Mesendoderm (in vitro differentiated cells): ENCODE measurements at regions not wholly inside any gene's neighbourhood (a gene's known extent, or its start where the extent isn't known, plus 50 kb on each side); places are given as distances from the start of the nearest gene placed in this dataset.

Source experiments
- DNase-seq: peaks from one replicate; pipeline ENCODE4 v3.0.0; 2013
- H2AK5ac ChIP-seq: 2 replicates; pipeline ENCODE4 v1.6.1; 2013; ENCODE audit warnings: low read length, inconsistent platforms
- H2BK120ac ChIP-seq: 2 replicates; pipeline ENCODE4 v1.6.1; 2013; ENCODE audit warnings: low read depth, mild to moderate bottlenecking, low read length, moderate library complexity, mixed read lengths
- H2BK15ac ChIP-seq: replicated peaks from 2 replicates; pipeline ENCODE4 v1.6.1; 2013; ENCODE audit warnings: low read depth, mild to moderate bottlenecking, moderate library complexity
- H2BK5ac ChIP-seq: 2 replicates; pipeline ENCODE4 v1.6.1; 2013; ENCODE audit warnings: low read length, inconsistent platforms
- H3K18ac ChIP-seq: 2 replicates; pipeline ENCODE4 v1.6.1; 2013; ENCODE audit warnings: mild to moderate bottlenecking, low read length, mixed read lengths
- H3K23ac ChIP-seq: one replicate; pipeline ENCODE4 v1.6.1; 2013; ENCODE audit warnings: low read length
- H3K27ac ChIP-seq: 2 replicates; pipeline ENCODE4 v1.5.1; 2013; ENCODE audit warnings: low read depth, mild to moderate bottlenecking, inconsistent platforms, low read length, moderate library complexity
- H3K27me3 ChIP-seq: 2 replicates; pipeline ENCODE4 v1.6.1; 2013; ENCODE audit warnings: low read length, control low read depth, mild to moderate bottlenecking, inconsistent platforms; ENCODE audit not compliant: insufficient read depth, poor library complexity
- H3K36me3 ChIP-seq: 2 replicates; pipeline ENCODE4 v1.6.1; 2013; ENCODE audit warnings: low read length, inconsistent platforms; ENCODE audit not compliant: control insufficient read depth, insufficient read depth
- H3K4ac ChIP-seq: one replicate; pipeline ENCODE4 v1.6.1; 2013; ENCODE audit warnings: low read depth, mild to moderate bottlenecking, low read length, moderate library complexity
- H3K4me1 ChIP-seq: 2 replicates; pipeline ENCODE4 v1.6.1; 2013; ENCODE audit warnings: low read depth, low read length, inconsistent platforms; ENCODE audit not compliant: control insufficient read depth
- H3K4me2 ChIP-seq: 2 replicates; pipeline ENCODE4 v1.6.1; 2013; ENCODE audit warnings: low read length
- H3K4me3 ChIP-seq: 2 replicates; pipeline ENCODE4 v1.5.1; 2013; ENCODE audit warnings: mild to moderate bottlenecking, low read length
- H3K56ac ChIP-seq: one replicate; pipeline ENCODE4 v1.6.1; 2013; ENCODE audit warnings: low read length
- H3K79me1 ChIP-seq: 2 replicates; pipeline ENCODE4 v1.6.1; 2013; ENCODE audit warnings: low read length, inconsistent platforms
- H3K79me2 ChIP-seq: 2 replicates; pipeline ENCODE4 v1.6.1; 2013; ENCODE audit warnings: mild to moderate bottlenecking, low read length; ENCODE audit not compliant: control insufficient read depth, insufficient read depth
- H3K9ac ChIP-seq: 2 replicates; pipeline ENCODE4 v1.6.1; 2013; ENCODE audit warnings: low read length, inconsistent platforms
- H4K5ac ChIP-seq: one replicate; pipeline ENCODE4 v1.6.1; 2013; ENCODE audit warnings: low read length
- H4K8ac ChIP-seq: one replicate; pipeline ENCODE4 v1.6.1; 2013; ENCODE audit warnings: low read depth, mild to moderate bottlenecking, control low read depth, low read length, moderate library complexity
- WGBS: extraction: QIAGEN DNeasy Blood & Tissue Kit; methylation state at CpG from one replicate; pipeline ENCODE4 v1.1.7; 2013; ENCODE audit warnings: low lambda C conversion rate, missing lambda C conversion rate; ENCODE audit not compliant: insufficient coverage; ENCODE audit errors: extremely low coverage; 5-methylcytosine and 5-hydroxymethylcytosine counted together

GRCh38 chr5:2111569-2112105 lies 228.9 kb upstream of the IRX4 start:
- Histone ChIP-seq H2BK120ac (no peak overlapping the region), H3K23ac (no peak overlapping the region), H3K4me2 (no peak overlapping the region), H3K36me3 (no peaks in the 10 kb centered on the region), H3K27me3 (no peaks in the 10 kb centered on the region), H4K8ac (no peak overlapping the region), H2AK5ac (no peak overlapping the region), H4K5ac (no peak overlapping the region), H2BK5ac (no peak overlapping the region), H3K18ac (no peak overlapping the region), H3K56ac (no peak overlapping the region), H3K79me2 (no peaks in the 10 kb centered on the region), H3K9ac (no peak overlapping the region), H3K4ac (no peak overlapping the region), H2BK15ac (no peak overlapping the region), H3K27ac (no peak overlapping the region), H3K79me1 (no peaks in the 10 kb centered on the region), H3K4me3 (no peak overlapping the region), H3K4me1 (no peaks in the 10 kb centered on the region)
- no CpG with 5 or more reads among the region's 36 CpGs for WGBS
- no peak for DNase-seq

GRCh38 chr5:2110934-2111462 lies 228.3 kb upstream of the IRX4 start:
- H3K56ac ChIP-seq = no peak overlapping the region
- H2AK5ac ChIP-seq = no peak overlapping the region
- H3K27ac ChIP-seq = no peak overlapping the region
- H3K36me3 ChIP-seq = no peaks in the 10 kb centered on the region
- no peak overlapping the region for H4K8ac ChIP-seq
- H3K4ac ChIP-seq = no peak overlapping the region
- no peak overlapping the region for H3K4me2 ChIP-seq
- H2BK120ac ChIP-seq = no peak overlapping the region
- no peak overlapping the region for H3K4me3 ChIP-seq
- H2BK15ac ChIP-seq = no peak overlapping the region
- H3K79me2 ChIP-seq = no peaks in the 10 kb centered on the region
- no peak overlapping the region for H3K9ac ChIP-seq
- no peak overlapping the region for H3K23ac ChIP-seq
- H2BK5ac ChIP-seq = no peak overlapping the region
- DNase-seq = no peak
- H4K5ac ChIP-seq = no peak overlapping the region
- no peaks in the 10 kb centered on the region for H3K79me1 ChIP-seq
- WGBS = no CpG with 5 or more reads among the region's 17 CpGs
- H3K27me3 ChIP-seq = no peaks in the 10 kb centered on the region
- no peaks in the 10 kb centered on the region for H3K4me1 ChIP-seq
- H3K18ac ChIP-seq = no peak overlapping the region

GRCh38 chr5:2110137-2110933 lies 227.6 kb upstream of the IRX4 start:
- H2BK120ac ChIP-seq = no peak overlapping the region
- H3K27ac ChIP-seq = no peak overlapping the region
- H4K8ac ChIP-seq = no peak overlapping the region
- H3K4me3 ChIP-seq = no peak overlapping the region
- no peak overlapping the region for H2BK5ac ChIP-seq
- no peak overlapping the region for H4K5ac ChIP-seq
- no peak overlapping the region for H3K23ac ChIP-seq
- no peaks in the 10 kb centered on the region for H3K79me1 ChIP-seq
- H2BK15ac ChIP-seq = no peak overlapping the region
- no peaks in the 10 kb centered on the region for H3K36me3 ChIP-seq
- no peaks in the 10 kb centered on the region for H3K27me3 ChIP-seq
- no peak overlapping the region for H3K4me2 ChIP-seq
- no peak overlapping the region for H3K9ac ChIP-seq
- H2AK5ac ChIP-seq = no peak overlapping the region
- DNase-seq = no peak
- H3K4me1 ChIP-seq = no peaks in the 10 kb centered on the region
- no peak overlapping the region for H3K4ac ChIP-seq
- no peaks in the 10 kb centered on the region for H3K79me2 ChIP-seq
- no peak overlapping the region for H3K56ac ChIP-seq
- H3K18ac ChIP-seq = no peak overlapping the region
- WGBS = no CpG with 5 or more reads among the region's 19 CpGs

- Histone ChIP-seq H3K56ac (no peak overlapping the region), H3K4ac (no peak overlapping the region), H3K36me3 (no peaks in the 10 kb centered on the region), H3K27me3 (no peaks in the 10 kb centered on the region), H3K27ac (no peak overlapping the region), H3K9ac (no peak overlapping the region), H2BK120ac (no peak overlapping the region), H2BK5ac (no peak overlapping the region), H3K4me3 (no peak overlapping the region), H3K79me2 (no peaks in the 10 kb centered on the region), H2AK5ac (no peak overlapping the region), H3K4me2 (no peak overlapping the region), H3K18ac (no peak overlapping the region), H3K79me1 (no peaks in the 10 kb centered on the region), H3K4me1 (no peaks in the 10 kb centered on the region), H3K23ac (no peak overlapping the region), H2BK15ac (no peak overlapping the region), H4K8ac (no peak overlapping the region), H4K5ac (no peak overlapping the region)
- no peak for DNase-seq
- no CpG with 5 or more reads among the region's 5 CpGs for WGBS
Measured at GRCh38 chr5:2109566-2109965, 226.8 kb upstream of the IRX4 start.

GRCh38 chr5:2106721-2107120 lies 224.0 kb upstream of the IRX4 start:
- WGBS = no CpG with 5 or more reads among the region's 2 CpGs
- H4K5ac ChIP-seq = no peak overlapping the region
- H3K79me2 ChIP-seq = no peaks in the 10 kb centered on the region
- H3K18ac ChIP-seq = no peak overlapping the region
- H3K9ac ChIP-seq = no peak overlapping the region
- no peak overlapping the region for H2BK5ac ChIP-seq
- H2AK5ac ChIP-seq = no peak overlapping the region
- H3K4me3 ChIP-seq = no peak overlapping the region
- H3K23ac ChIP-seq = no peak overlapping the region
- H2BK120ac ChIP-seq = no peak overlapping the region
- no peaks in the 10 kb centered on the region for H3K4me1 ChIP-seq
- no peak overlapping the region for H4K8ac ChIP-seq
- no peaks in the 10 kb centered on the region for H3K79me1 ChIP-seq
- H3K27ac ChIP-seq = no peak overlapping the region
- H3K56ac ChIP-seq = no peak overlapping the region
- H2BK15ac ChIP-seq = no peak overlapping the region
- H3K36me3 ChIP-seq = no peaks in the 10 kb centered on the region
- DNase-seq = no peak
- H3K4me2 ChIP-seq = no peak overlapping the region
- no peak overlapping the region for H3K4ac ChIP-seq
- H3K27me3 ChIP-seq = no peaks in the 10 kb centered on the region
